Tibial artery (tissue), 4 donors: ENCODE measurements at regions not wholly inside any gene's neighbourhood (a gene's known extent, or its start where the extent isn't known, plus 50 kb on each side); places are given as distances from the start of the nearest gene placed in this dataset.
"Not testable (repeated sequence)": the region's sequence is repeated elsewhere in the genome, so short reads cannot be mapped to it uniquely, and the experiment has no call there.

Experiments
- DNase-seq, 2 donors: peaks; one replicate each; pipeline ENCODE4 v3.0.0-alpha.2; 2019
- H3K27ac ChIP-seq, 2 donors: fragments of 200-600 bp; sonication (generic) in 1 of 2; 1 replicate in 1 of 2; 2 replicates in 1 of 2; pipeline ENCODE4 v1.5.1; 2018 to 2019; ENCODE audit warnings: mild to moderate bottlenecking in 1 of 2
- H3K27me3 ChIP-seq, 2 donors: fragments of 200-600 bp; sonication (generic) in 1 of 2; one replicate each; pipeline versions ENCODE4 v1.5.1 to v1.6.0; 2016 to 2019
- H3K36me3 ChIP-seq, 3 donors: fragments of 200-600 bp; sonication (generic) in 2 of 3; one replicate each; pipeline ENCODE4 v1.5.1; 2016 to 2019; ENCODE audit warnings: mild to moderate bottlenecking in 2 of 3
- H3K4me1 ChIP-seq, 4 donors: fragments of 200-600 bp; sonication (generic) in 2 of 4; 1 replicate in 3 of 4; 2 replicates in 1 of 4; pipeline ENCODE4 v1.5.1; 2016 to 2019
- H3K4me3 ChIP-seq, 2 donors: fragments of 200-600 bp; sonication (generic) in 1 of 2; 1 replicate in 1 of 2; 2 replicates in 1 of 2; pipeline ENCODE4 v1.5.1; 2018 to 2019; ENCODE audit warnings: mild to moderate bottlenecking in 2 of 2
- H3K9me3 ChIP-seq, 3 donors: fragments of 200-600 bp; sonication (generic) in 1 of 3; one replicate each; pipeline ENCODE4 v1.5.1; 2016 to 2019
- CTCF ChIP-seq, 2 experiments: fragments of 200-600 bp in 1 of 2; fragments of 450-650 bp in 1 of 2; IDR thresholded peaks; one replicate each; pipeline ENCODE4 v1.5.1; 2017 to 2019; ENCODE audit warnings: antibody characterized with exemption in 2 of 2, mild to moderate bottlenecking in 1 of 2, moderate library complexity in 1 of 2
- intact Hi-C: fragments of 100-400 bp; cut with DNase I; formaldehyde crosslinking; loops from one replicate; pipeline ENCODE4 v1.15.0; 2023; ENCODE audit warnings: low total_unique reads

GRCh38 chr3:163523375-163523774 lies 1554.9 kb downstream of the SI start:
- Histone ChIP-seq H3K27me3 (no peaks in the 10 kb centered on the region), H3K4me1 (peaks cover 0 to 15% (median 0%) of the 10 kb centered on the region in 4 donors), H3K36me3 (no peaks in the 10 kb centered on the region), H3K9me3 (no peaks in the 10 kb centered on the region), H3K4me3 (no peak overlapping the region), H3K27ac (no peak overlapping the region)
- TF ChIP-seq CTCF (IDR thresholded peaks at IDR 0.05): no peak
- no peak for DNase-seq
- intact Hi-C loops: no loop called here

GRCh38 chr3:163521261-163521660 lies 1557.0 kb downstream of the SI start:
- no peak for DNase-seq
- no peak for TF ChIP-seq CTCF (IDR thresholded peaks at IDR 0.05)
- Histone ChIP-seq H3K27ac (no peak overlapping the region), H3K27me3 (no peaks in the 10 kb centered on the region), H3K4me3 (no peak overlapping the region), H3K4me1 (peaks cover 0 to 15% (median 0%) of the 10 kb centered on the region in 4 donors), H3K36me3 (no peaks in the 10 kb centered on the region), H3K9me3 (no peaks in the 10 kb centered on the region)
- intact Hi-C loops: no loop called here

DNA sequence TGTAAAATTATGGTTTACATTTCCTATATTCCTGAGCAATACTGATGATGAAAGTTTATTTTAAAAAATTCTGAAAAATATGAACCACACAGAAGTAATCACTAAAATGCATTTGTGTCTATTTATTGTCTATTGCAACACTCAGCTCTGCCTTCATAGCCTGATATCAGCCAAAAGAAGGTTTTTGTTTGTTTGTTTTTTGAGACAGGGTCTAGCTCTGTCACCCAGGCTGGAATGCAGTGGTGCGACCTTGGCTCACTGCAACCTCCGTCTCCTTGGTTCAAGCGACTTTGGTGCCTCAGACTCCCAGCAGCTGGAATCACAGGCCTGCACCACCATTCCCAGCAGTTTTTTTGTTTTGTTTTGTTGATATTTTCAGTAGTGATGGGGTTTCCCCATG lies 1560.2 kb downstream of the SI start:
- H3K36me3 ChIP-seq: no peaks in the 10 kb centered on the region
- H3K9me3 ChIP-seq: no peaks in the 10 kb centered on the region
- H3K4me3 ChIP-seq: no peak overlapping the region
- H3K27ac ChIP-seq: no peak overlapping the region
- intact Hi-C loops: no loop called here
- TF ChIP-seq CTCF (IDR thresholded peaks at IDR 0.05): no peak
- peaks cover 0 to 10% (median 0%) of the 10 kb centered on the region in 4 donors for H3K4me1 ChIP-seq
- no peaks in the 10 kb centered on the region for H3K27me3 ChIP-seq
- DNase-seq: no peak

DNA sequence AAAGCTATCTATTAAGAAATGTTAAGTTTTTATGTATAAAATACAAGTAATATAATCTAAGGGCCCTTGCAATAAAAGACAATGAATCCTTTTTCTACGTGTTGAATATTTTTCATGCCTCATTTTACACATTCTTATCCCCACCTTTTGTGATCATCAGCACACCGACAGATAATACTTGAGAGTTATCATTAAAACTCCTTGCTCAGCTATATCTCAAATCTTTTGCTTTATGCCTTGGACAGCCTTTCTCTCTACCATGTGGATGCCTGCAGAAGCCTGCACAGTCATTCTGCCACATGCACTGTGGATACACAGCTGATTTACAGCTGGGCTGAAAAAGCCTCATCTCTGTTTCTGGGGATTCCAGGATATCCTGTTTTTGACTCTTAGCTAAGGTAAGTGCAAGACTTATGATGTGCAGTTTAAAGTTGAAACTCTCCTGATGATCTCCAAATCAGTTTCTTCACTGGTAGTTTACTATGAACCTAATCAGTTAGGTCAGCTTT lies 1565.1 kb downstream of the SI start:
- Histone ChIP-seq H3K9me3 (no peaks in the 10 kb centered on the region), H3K4me3 (no peak overlapping the region), H3K27ac (no peak overlapping the region), H3K27me3 (no peaks in the 10 kb centered on the region), H3K36me3 (no peaks in the 10 kb centered on the region), H3K4me1 (no peaks in the 10 kb centered on the region)
- DNase-seq: no peak
- intact Hi-C loops: no loop called here
- no peak for TF ChIP-seq CTCF (IDR thresholded peaks at IDR 0.05)

DNA sequence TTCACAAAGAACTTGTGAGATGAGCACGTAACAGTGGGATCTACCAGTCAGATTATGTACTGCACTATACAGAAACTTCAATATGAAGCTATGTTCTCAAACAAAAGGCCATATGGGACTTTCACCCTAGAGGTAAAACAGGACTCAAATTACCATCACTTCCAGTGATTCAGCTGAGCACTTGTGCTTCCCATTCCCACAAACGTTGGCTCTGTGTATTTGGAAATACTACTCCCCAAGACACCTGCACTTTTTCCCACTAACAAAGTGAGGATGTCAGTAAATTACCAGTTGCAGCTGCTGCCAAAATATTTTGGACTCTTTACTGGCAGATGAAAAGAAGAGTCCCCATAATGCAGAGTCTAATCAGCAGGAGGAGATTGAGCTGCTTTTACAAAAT lies 1570.1 kb downstream of the SI start:
- TF ChIP-seq CTCF (IDR thresholded peaks at IDR 0.05): no peak
- Histone ChIP-seq H3K4me1 (no peaks in the 10 kb centered on the region), H3K9me3 (no peaks in the 10 kb centered on the region), H3K36me3 (no peaks in the 10 kb centered on the region), H3K27me3 (no peaks in the 10 kb centered on the region), H3K4me3 (no peak overlapping the region), H3K27ac (no peak overlapping the region)
- intact Hi-C loops: no loop called here
- no peak for DNase-seq

GRCh38 chr3:163504974-163505373 lies 1573.3 kb downstream of the SI start:
- intact Hi-C loops: no loop called here
- Histone ChIP-seq H3K4me3 (no peak overlapping the region), H3K36me3 (no peaks in the 10 kb centered on the region), H3K27ac (no peak overlapping the region), H3K4me1 (no peaks in the 10 kb centered on the region), H3K9me3 (no peaks in the 10 kb centered on the region), H3K27me3 (no peaks in the 10 kb centered on the region)
- TF ChIP-seq CTCF (IDR thresholded peaks at IDR 0.05): no peak
- DNase-seq: no peak

DNA sequence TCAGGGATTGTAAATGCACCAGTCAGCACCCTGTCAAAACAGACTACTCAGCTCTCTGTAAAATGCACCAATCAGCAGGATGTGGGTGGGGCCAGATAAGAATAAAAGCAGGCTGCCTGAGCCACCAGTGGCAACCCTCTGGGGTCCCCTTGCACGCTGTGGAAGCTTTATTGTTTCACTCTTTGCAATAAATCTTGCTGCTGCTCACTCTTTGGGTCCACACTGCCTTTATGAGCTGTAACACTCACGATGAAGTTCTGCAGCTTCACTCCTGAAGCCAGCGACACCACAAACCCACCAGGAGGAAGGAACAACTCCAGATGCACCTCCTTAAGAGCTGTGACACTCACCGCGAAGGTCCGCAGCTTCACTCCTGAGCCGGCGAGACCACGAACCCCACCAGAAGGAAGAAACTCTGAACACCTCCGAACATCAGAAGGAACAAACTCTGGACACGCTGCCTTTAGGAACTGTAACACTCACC lies 1578.5 kb downstream of the SI start:
- H3K4me3 ChIP-seq, DNase-seq, H3K36me3 ChIP-seq, H3K27ac ChIP-seq, H3K9me3 ChIP-seq, H3K4me1 ChIP-seq, H3K27me3 ChIP-seq, intact Hi-C loops: not testable (repeated sequence)

DNA sequence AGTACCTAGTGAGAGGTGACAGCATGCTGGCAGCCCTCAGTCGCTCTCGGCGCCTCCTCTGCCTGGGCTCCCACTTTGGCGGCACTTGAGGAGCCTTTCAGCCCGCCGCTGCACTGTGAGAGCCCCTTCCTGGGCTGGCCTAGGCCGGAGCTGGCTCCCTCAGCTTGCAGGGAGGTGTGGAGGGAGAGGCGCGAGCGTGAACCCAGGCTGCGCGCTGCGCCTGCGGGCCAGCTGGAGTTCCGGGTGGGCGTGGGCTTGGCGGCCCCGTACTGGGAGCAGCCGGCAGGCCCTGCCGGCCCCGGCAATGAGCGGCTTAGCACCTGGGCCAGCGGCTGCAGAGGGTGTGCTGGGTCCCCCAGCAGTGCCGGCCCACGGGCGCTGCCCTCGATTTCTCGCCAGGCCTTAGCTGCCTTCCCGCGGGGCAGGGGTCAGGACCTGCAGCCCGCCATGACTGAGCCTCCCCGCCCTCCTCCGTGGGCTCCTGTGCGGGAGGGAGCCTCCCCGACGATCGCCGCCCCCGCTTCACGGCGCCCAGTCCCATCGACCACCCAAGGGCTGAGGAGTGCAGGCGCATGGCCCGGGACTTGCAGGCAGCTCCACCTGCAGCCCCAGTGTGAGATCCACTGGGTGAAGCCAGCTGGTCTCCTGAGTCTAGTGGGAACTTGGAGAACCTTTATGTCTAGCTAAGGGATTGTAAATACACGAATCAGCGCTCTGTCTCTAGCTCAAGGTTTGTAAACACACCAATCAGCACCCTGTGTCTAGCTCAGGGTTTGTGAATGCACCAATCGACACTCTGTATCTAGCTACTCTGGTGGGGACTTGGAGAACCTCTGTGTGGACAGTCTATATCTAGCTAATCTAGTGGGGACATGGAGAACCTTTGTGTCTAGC lies 1579.2 kb downstream of the SI start:
- H3K9me3 ChIP-seq, H3K27ac ChIP-seq, H3K27me3 ChIP-seq, intact Hi-C loops, H3K4me3 ChIP-seq, H3K4me1 ChIP-seq, H3K36me3 ChIP-seq, DNase-seq: not testable (repeated sequence)
